HFFc6 (cell line): ENCODE measurements at regions not wholly inside any gene's neighbourhood (a gene's known extent, or its start where the extent isn't known, plus 50 kb on each side); places are given as distances from the start of the nearest gene placed in this dataset.

Experiments
- DNase-seq: peaks from one replicate; pipeline ENCODE4 v3.0.0-alpha.2; 2018
- H3K27ac Mint-ChIP-seq: 2 replicates; pipeline ENCODE4 v1.8.0; 2020; ENCODE audit warnings: mild to moderate bottlenecking, mixed read lengths
- H3K27me3 Mint-ChIP-seq: 2 replicates; pipeline ENCODE4 v1.8.0; 2021; ENCODE audit warnings: mild to moderate bottlenecking, moderate library complexity, mixed read lengths; ENCODE audit not compliant: insufficient read depth
- H3K36me3 Mint-ChIP-seq: 2 replicates; pipeline ENCODE4 v1.8.0; 2021; ENCODE audit warnings: low read depth, mixed read lengths
- H3K4me1 Mint-ChIP-seq: 2 replicates; pipeline ENCODE4 v1.8.0; 2020; ENCODE audit warnings: low read depth, mixed read lengths
- H3K4me3 Mint-ChIP-seq: 2 replicates; pipeline ENCODE4 v1.8.0; 2020; ENCODE audit warnings: mild to moderate bottlenecking, moderate library complexity, mixed read lengths
- H3K9me3 Mint-ChIP-seq: 2 replicates; pipeline ENCODE4 v1.8.0; 2020; ENCODE audit warnings: mild to moderate bottlenecking, mixed read lengths
- CTCF ChIP-seq: fragments of 200-600 bp; sonication (generic); IDR thresholded peaks from 2 replicates; pipeline ENCODE4 v1.5.0; 2021; ENCODE audit warnings: antibody characterized with exemption, mild to moderate bottlenecking

GRCh38 chr2:187715590-187715989, 161.4 kb upstream of the TFPI start:
- Mint-ChIP-seq H3K4me3 (no peak overlapping the region), H3K27me3 (peaks cover 3% of the 10 kb centered on the region; the same call in 1 of the 2 replicates), H3K9me3 (no peaks in the 10 kb centered on the region), H3K4me1 (no peaks in the 10 kb centered on the region; the same call in 1 of the 2 replicates), H3K27ac (no peak overlapping the region), H3K36me3 (no peaks in the 10 kb centered on the region)
- DNase-seq, result no peak
- TF ChIP-seq CTCF, result no peak

GRCh38 chr2:187716301-187716700, 162.1 kb upstream of the TFPI start:
- no peak for DNase-seq
- peaks cover 3% of the 10 kb centered on the region; the same call in 1 of the 2 replicates for H3K27me3 Mint-ChIP-seq
- no peaks in the 10 kb centered on the region for H3K36me3 Mint-ChIP-seq
- no peak for TF ChIP-seq CTCF
- H3K4me1 Mint-ChIP-seq, result no peaks in the 10 kb centered on the region
- no peak overlapping the region for H3K4me3 Mint-ChIP-seq
- H3K9me3 Mint-ChIP-seq, result no peaks in the 10 kb centered on the region
- H3K27ac Mint-ChIP-seq, result no peak overlapping the region

- TF ChIP-seq CTCF, result no peak
- Mint-ChIP-seq H3K36me3 (no peaks in the 10 kb centered on the region), H3K9me3 (no peaks in the 10 kb centered on the region), H3K27me3 (peaks cover 3% of the 10 kb centered on the region; the same call in 1 of the 2 replicates), H3K4me3 (no peak overlapping the region), H3K4me1 (no peaks in the 10 kb centered on the region), H3K27ac (no peak overlapping the region)
- no peak for DNase-seq
Measured at GRCh38 chr2:187718092-187718491, 163.9 kb upstream of the TFPI start.

- Mint-ChIP-seq H3K4me1 (peaks cover 2% of the 10 kb centered on the region; the same call in 1 of the 2 replicates), H3K27me3 (peaks cover 3% of the 10 kb centered on the region; the same call in 1 of the 2 replicates), H3K9me3 (no peaks in the 10 kb centered on the region), H3K36me3 (no peaks in the 10 kb centered on the region), H3K4me3 (no peak overlapping the region), H3K27ac (no peak overlapping the region)
- no peak for TF ChIP-seq CTCF
- DNase-seq, result no peak
Measured at GRCh38 chr2:187719510-187719909, 165.3 kb upstream of the TFPI start.

GRCh38 chr2:187748958-187749357, 194.7 kb upstream of the TFPI start:
- TF ChIP-seq CTCF, result no peak
- Mint-ChIP-seq H3K27ac (no peak overlapping the region), H3K36me3 (no peaks in the 10 kb centered on the region)

More at GRCh38 chr2:187748958-187749357, 194.7 kb upstream of the TFPI start:
- Mint-ChIP-seq H3K4me3 (no peak overlapping the region), H3K9me3 (no peaks in the 10 kb centered on the region), H3K4me1 (0 out of 2 replicates have a peak, but pooled peaks cover 6% of the 10 kb centered on the region), H3K27me3 (no peaks in the 10 kb centered on the region)
- DNase-seq, result no peak
